T-helper 1 cell (primary cell): ENCODE measurements at regions not wholly inside any gene's neighbourhood (a gene's known extent, or its start where the extent isn't known, plus 50 kb on each side); places are given as distances from the start of the nearest gene placed in this dataset.

ENCODE experiments used
- DNase-seq, 5 donors: peaks; one replicate each; pipeline ENCODE4 v3.0.0-alpha.2; 2012 to 2020

- no peak for DNase-seq
Measured at GRCh38 chr10:21315645-21316220, 209.7 kb downstream of the SKIDA1 start.

- no peak for DNase-seq
Measured at GRCh38 chr10:21314906-21315644, 210.4 kb downstream of the SKIDA1 start.

- DNase-seq: no peak
Measured at GRCh38 chr10:21314111-21314626, 211.3 kb downstream of the SKIDA1 start.

GRCh38 chr10:21313691-21314090 lies 211.8 kb downstream of the SKIDA1 start:
- DNase-seq: no peak

GRCh38 chr10:21311426-21311825 lies 214.1 kb downstream of the SKIDA1 start:
- DNase-seq: no peak

GRCh38 chr10:21309427-21309826 lies 216.1 kb downstream of the SKIDA1 start:
- DNase-seq: no peak

- DNase-seq: no peak
Measured at GRCh38 chr10:21308946-21309345, 216.5 kb downstream of the SKIDA1 start.

- no peak for DNase-seq
Measured at GRCh38 chr10:21308018-21308417, 217.5 kb downstream of the SKIDA1 start.

- DNase-seq: no peak
Measured at GRCh38 chr10:21304608-21305007, 220.9 kb downstream of the SKIDA1 start.

GRCh38 chr10:21304198-21304597 lies 221.3 kb downstream of the SKIDA1 start:
- no peak for DNase-seq

- no peak for DNase-seq
Measured at GRCh38 chr10:21300551-21300950, 224.9 kb downstream of the SKIDA1 start.

- DNase-seq: no peak
Measured at GRCh38 chr10:21299330-21299729, 226.2 kb downstream of the SKIDA1 start.

- DNase-seq: no peak
Measured at GRCh38 chr10:21298701-21299100, 226.8 kb downstream of the SKIDA1 start.

- no peak for DNase-seq
Measured at GRCh38 chr10:21297603-21298383, 227.7 kb downstream of the SKIDA1 start.

- DNase-seq: no peak
Measured at GRCh38 chr10:21296575-21297355, 228.7 kb downstream of the SKIDA1 start.

- DNase-seq: no peak
Measured at GRCh38 chr10:21293518-21294356, 231.7 kb downstream of the SKIDA1 start.

- no peak for DNase-seq
Measured at GRCh38 chr10:21292763-21293517, 232.5 kb downstream of the SKIDA1 start.

- DNase-seq: no peak
Measured at GRCh38 chr10:21290499-21291160, 234.9 kb downstream of the SKIDA1 start.

- no peak for DNase-seq
Measured at GRCh38 chr10:21289961-21290360, 235.5 kb downstream of the SKIDA1 start.

- no peak for DNase-seq
Measured at GRCh38 chr10:21289271-21289670, 236.2 kb downstream of the SKIDA1 start.
